ENCODE measurements at regions not wholly inside any gene's neighbourhood (a gene's known extent, or its start where the extent isn't known, plus 50 kb on each side); places are given as distances from the start of the nearest gene placed in this dataset.
"Not testable (repeated sequence)": the region's sequence is repeated elsewhere in the genome, so short reads cannot be mapped to it uniquely, and the experiment has no call there.

DNA sequence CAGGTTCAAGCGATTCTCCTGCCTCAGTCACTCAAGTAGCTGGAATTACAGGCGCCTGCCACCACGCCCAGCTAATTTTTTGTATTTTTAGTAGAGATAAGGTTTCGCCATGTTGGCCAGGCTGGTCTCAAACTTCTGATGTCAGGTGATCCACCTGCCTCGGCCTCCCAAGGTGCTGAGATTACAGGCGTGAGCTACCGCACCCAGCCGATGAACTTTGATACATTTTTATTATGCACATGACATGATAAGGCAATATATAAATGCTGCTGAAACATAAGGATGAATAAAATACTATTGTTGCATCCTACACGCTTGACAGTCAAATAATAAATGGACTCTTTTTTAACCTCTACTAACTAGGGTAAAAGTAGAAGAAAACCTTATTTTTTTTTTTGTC lies 1380.4 kb upstream of the SLC39A10 start:
- TF ChIP-seq, protein P1, sequence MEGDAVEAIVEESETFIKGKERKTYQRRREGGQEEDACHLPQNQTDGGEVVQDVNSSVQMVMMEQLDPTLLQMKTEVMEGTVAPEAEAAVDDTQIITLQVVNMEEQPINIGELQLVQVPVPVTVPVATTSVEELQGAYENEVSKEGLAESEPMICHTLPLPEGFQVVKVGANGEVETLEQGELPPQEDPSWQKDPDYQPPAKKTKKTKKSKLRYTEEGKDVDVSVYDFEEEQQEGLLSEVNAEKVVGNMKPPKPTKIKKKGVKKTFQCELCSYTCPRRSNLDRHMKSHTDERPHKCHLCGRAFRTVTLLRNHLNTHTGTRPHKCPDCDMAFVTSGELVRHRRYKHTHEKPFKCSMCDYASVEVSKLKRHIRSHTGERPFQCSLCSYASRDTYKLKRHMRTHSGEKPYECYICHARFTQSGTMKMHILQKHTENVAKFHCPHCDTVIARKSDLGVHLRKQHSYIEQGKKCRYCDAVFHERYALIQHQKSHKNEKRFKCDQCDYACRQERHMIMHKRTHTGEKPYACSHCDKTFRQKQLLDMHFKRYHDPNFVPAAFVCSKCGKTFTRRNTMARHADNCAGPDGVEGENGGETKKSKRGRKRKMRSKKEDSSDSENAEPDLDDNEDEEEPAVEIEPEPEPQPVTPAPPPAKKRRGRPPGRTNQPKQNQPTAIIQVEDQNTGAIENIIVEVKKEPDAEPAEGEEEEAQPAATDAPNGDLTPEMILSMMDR (IDR thresholded peaks at IDR 0.05 in 4 of 5, conservative IDR thresholded peaks at IDR 0.05 in 1 of 5): not testable (repeated sequence)
- TF ChIP-seq POLR2A (IDR thresholded peaks at IDR 0.05): not testable (repeated sequence)
